Mucosa of rectum (tissue), 2 donors: ENCODE measurements at regions not wholly inside any gene's neighbourhood (a gene's known extent, or its start where the extent isn't known, plus 50 kb on each side); places are given as distances from the start of the nearest gene placed in this dataset.
"Not testable (repeated sequence)": the region's sequence is repeated elsewhere in the genome, so short reads cannot be mapped to it uniquely, and the experiment has no call there.

Experiments used
- H3K27ac ChIP-seq, 2 donors: one replicate each; pipeline ENCODE4 v1.7.0; 2013; ENCODE audit warnings: inconsistent platforms in 2 of 2, low read depth in 2 of 2, low read length in 2 of 2
- H3K27me3 ChIP-seq, 2 donors: one replicate each; pipeline ENCODE4 v1.7.0; 2013; ENCODE audit warnings: low read length in 2 of 2; ENCODE audit not compliant: control insufficient read depth in 2 of 2, insufficient read depth in 2 of 2
- H3K36me3 ChIP-seq, 2 donors: one replicate each; pipeline ENCODE4 v1.7.0; 2013; ENCODE audit warnings: low read length in 2 of 2; ENCODE audit not compliant: control insufficient read depth in 2 of 2, insufficient read depth in 2 of 2
- H3K4me1 ChIP-seq, 2 donors: one replicate each; pipeline ENCODE4 v1.7.0; 2013; ENCODE audit warnings: low read length in 2 of 2, mild to moderate bottlenecking in 1 of 2; ENCODE audit not compliant: control insufficient read depth in 2 of 2, insufficient read depth in 2 of 2
- H3K4me3 ChIP-seq, 2 donors: one replicate each; pipeline ENCODE4 v1.7.0; 2013; ENCODE audit warnings: low read length in 2 of 2
- H3K9ac ChIP-seq, 2 donors: one replicate each; pipeline ENCODE4 v1.7.0; 2013; ENCODE audit warnings: low read length in 2 of 2, low read depth in 1 of 2, mild to moderate bottlenecking in 1 of 2
- H3K9me3 ChIP-seq, 2 donors: one replicate each; pipeline ENCODE4 v1.7.0; 2013; ENCODE audit warnings: low read length in 2 of 2; ENCODE audit not compliant: control insufficient read depth in 2 of 2
- donor health status: healthy.
- donor health status: Normal muscosa, but diverticular disease.

DNA sequence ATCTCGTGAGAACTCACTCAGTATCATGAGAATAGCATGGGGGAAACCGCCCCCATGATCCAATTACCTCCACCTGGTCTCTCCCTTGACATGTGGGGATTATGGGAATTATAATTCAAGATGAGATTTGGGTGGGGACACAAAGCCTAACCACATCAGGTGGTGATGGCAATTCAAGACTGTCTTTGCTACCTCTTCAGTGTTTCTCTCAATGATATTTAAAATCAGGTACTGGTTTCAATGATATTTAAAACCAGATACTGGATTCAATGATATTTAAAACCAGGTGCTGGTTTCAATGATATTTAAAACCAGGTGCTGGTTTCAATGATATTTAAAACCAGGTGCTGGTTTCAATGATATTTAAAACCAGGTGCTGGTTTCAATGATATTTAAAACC, 198.4 kb upstream of the EDNRB start:
- not testable (repeated sequence) for H3K27ac ChIP-seq, H3K9me3 ChIP-seq, H3K36me3 ChIP-seq, H3K27me3 ChIP-seq, H3K4me1 ChIP-seq, H3K4me3 ChIP-seq, H3K9ac ChIP-seq

DNA sequence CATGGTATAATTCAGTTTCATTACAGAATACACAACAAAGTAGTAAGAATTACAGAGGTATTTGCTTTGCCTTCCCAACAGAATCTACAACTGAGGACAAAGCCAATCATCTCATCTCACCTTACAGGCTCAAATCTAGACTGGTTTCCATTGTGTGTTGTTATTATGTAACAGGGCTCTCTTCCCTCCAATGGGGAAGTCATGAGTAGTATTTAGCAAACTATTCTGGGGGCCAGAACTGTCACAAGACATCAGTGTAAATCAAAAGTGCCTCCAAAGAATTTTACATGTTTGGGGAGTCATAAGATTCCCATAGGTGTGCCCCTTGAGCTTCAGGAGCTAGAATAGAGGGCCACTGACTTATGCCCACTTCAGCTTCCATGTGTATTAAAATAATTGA, 187.0 kb upstream of the EDNRB start:
- no peaks in the 10 kb centered on the region for H3K27me3 ChIP-seq
- no peaks in the 10 kb centered on the region for H3K4me1 ChIP-seq
- H3K36me3 ChIP-seq: no peaks in the 10 kb centered on the region
- H3K9ac ChIP-seq: no peak overlapping the region
- no peak overlapping the region for H3K4me3 ChIP-seq
- no peaks in the 10 kb centered on the region for H3K9me3 ChIP-seq
- no peak overlapping the region for H3K27ac ChIP-seq

- Histone ChIP-seq H3K36me3 (no peaks in the 10 kb centered on the region), H3K27ac (no peak overlapping the region), H3K9ac (no peak overlapping the region), H3K9me3 (no peaks in the 10 kb centered on the region), H3K27me3 (no peaks in the 10 kb centered on the region), H3K4me1 (no peaks in the 10 kb centered on the region), H3K4me3 (no peak overlapping the region)
Measured at GRCh38 chr13:78103936-78104335, 185.3 kb upstream of the EDNRB start.

GRCh38 chr13:78102741-78103140, 184.1 kb upstream of the EDNRB start:
- Histone ChIP-seq H3K27ac (no peak overlapping the region), H3K9ac (no peak overlapping the region), H3K9me3 (no peaks in the 10 kb centered on the region), H3K27me3 (no peaks in the 10 kb centered on the region), H3K4me3 (no peak overlapping the region), H3K36me3 (no peaks in the 10 kb centered on the region), H3K4me1 (no peaks in the 10 kb centered on the region)

DNA sequence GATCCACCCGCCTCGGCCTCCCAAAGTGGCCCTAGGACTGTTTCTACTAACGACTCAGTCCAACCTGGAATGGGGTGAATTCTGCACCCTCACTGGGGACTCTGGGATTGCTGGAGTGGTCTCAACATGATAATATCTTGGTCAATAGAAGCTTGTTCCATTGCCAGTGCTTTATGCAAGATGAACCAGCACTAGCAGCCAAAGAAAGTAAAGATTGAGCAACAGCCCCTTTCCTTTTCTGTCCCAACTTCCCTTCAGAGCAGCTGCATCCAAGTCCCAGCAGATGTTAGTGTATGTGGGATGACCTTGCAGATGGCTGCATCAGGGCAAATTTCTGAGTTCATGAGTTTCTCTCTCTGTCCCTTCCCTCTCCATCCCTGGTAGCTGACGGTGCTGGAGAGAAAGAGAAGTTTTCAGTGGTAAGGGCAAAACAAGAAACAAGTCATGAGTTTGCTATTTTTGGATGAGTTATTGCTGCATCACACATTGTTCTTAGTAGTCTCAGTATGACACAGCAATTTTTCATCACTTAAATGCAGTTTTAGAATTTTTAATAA, 183.6 kb upstream of the EDNRB start:
- Histone ChIP-seq H3K4me3 (no peak overlapping the region), H3K4me1 (no peaks in the 10 kb centered on the region), H3K27me3 (no peaks in the 10 kb centered on the region), H3K9ac (no peak overlapping the region), H3K36me3 (no peaks in the 10 kb centered on the region), H3K9me3 (no peaks in the 10 kb centered on the region), H3K27ac (no peak overlapping the region)

DNA sequence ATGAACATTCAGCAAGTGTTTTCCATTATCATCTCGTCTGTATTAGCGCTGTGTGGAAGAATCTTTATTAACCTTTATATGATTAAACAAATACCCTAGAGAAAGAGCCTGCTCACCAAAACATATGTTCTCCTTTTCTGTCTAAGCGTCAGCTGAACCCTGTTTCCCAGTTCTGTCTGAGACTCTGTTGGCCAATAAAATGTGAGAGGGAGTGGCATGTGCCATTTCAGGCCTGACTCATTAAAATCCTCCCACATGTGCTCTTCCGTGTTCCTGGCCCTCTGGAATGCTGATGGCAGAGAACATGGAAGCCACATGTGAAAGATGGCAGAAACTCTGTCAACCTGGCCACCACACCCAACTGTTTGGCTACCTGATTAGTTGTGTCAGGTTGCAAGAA, 181.9 kb upstream of the EDNRB start:
- Histone ChIP-seq H3K36me3 (no peaks in the 10 kb centered on the region), H3K27me3 (no peaks in the 10 kb centered on the region), H3K4me3 (no peak overlapping the region), H3K9me3 (no peaks in the 10 kb centered on the region), H3K27ac (no peak overlapping the region), H3K4me1 (no peaks in the 10 kb centered on the region), H3K9ac (no peak overlapping the region)

GRCh38 chr13:78098249-78098648, 179.6 kb upstream of the EDNRB start:
- Histone ChIP-seq H3K9me3 (no peaks in the 10 kb centered on the region), H3K4me1 (no peaks in the 10 kb centered on the region), H3K27me3 (no peaks in the 10 kb centered on the region), H3K27ac (no peak overlapping the region), H3K36me3 (no peaks in the 10 kb centered on the region), H3K9ac (no peak overlapping the region), H3K4me3 (no peak overlapping the region)

DNA sequence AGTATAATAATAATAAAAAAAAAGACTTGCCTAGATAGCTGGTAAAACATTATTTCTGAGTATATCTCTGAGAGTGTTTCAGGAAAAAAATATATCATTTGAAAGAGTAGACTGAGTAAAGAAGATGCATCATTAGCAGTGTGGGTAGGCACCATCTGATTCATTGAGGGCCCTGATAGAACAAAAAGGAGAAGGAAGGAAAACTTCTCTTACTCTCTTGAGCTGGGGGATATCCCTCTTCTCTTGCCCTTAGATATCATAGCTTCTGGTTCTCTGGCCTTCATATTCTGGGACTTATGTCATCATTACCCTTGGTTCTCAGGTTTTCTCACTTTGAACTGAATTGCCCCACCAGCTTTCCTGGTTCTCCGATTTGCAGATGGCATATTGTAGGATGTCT, 177.6 kb upstream of the EDNRB start:
- Histone ChIP-seq H3K4me3 (no peak overlapping the region), H3K4me1 (no peaks in the 10 kb centered on the region), H3K27me3 (no peaks in the 10 kb centered on the region), H3K9me3 (no peaks in the 10 kb centered on the region), H3K36me3 (no peaks in the 10 kb centered on the region), H3K27ac (no peak overlapping the region), H3K9ac (no peak overlapping the region)

- Histone ChIP-seq H3K4me3 (no peak overlapping the region), H3K4me1 (no peaks in the 10 kb centered on the region), H3K36me3 (no peaks in the 10 kb centered on the region), H3K27me3 (no peaks in the 10 kb centered on the region), H3K27ac (no peak overlapping the region), H3K9me3 (no peaks in the 10 kb centered on the region), H3K9ac (no peak overlapping the region)
Measured at GRCh38 chr13:78087966-78088678, 169.5 kb upstream of the EDNRB start.

DNA sequence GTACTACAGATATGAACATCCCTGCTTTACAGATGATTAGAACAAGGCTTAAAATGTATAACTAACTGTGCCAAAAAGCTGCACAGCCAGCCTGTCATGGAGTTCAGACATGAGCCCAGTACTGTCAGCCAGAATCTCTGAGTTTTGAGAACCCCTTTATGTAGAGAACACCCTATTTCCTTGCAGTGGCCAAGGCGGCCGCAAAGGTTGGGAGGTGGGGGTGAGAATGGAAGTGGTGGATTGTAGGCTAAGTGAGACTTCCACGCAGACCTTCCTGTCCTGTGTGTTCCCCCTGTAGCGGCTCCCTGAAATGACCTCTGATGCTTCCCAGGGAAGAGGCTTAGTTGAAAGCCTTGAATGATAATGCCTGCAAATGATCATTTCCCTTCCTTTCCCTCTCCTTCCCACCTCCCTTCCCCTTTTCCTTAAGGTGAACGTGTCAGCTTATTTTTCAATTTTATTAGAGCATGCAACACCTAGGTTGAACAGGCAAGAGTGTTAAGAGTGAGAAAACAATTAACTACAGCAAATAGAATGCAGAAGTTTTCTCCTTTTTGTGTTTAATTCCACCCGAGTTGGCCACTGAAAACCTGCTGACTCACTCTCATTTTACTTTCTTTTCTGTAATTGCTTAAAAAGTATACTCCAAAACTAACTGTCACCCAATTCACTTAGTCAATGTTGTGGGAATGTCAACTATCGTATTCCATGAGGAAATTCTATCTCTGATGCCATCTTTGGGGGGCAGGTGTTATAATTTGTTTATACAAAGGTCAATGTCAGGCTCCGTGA, 167.0 kb upstream of the EDNRB start:
- no peak overlapping the region for H3K9ac ChIP-seq
- peak overlapping the region in 1 of 2 donors; percentile 23 for H3K27ac ChIP-seq
- H3K4me1 ChIP-seq: no peaks in the 10 kb centered on the region
- H3K27me3 ChIP-seq: no peaks in the 10 kb centered on the region
- no peak overlapping the region for H3K4me3 ChIP-seq
- H3K36me3 ChIP-seq: no peaks in the 10 kb centered on the region
- no peaks in the 10 kb centered on the region for H3K9me3 ChIP-seq
